Stimulated activated CD4-positive, alpha-beta T cell treated with anti-CD3 and anti-CD28 coated beads, TNF-alpha, amount 100 ng/mL, for 1 hour (primary cell): ENCODE measurements at regions not wholly inside any gene's neighbourhood (a gene's known extent, or its start where the extent isn't known, plus 50 kb on each side); places are given as distances from the start of the nearest gene placed in this dataset.

ENCODE experiments used
- DNase-seq, 3 donors: peaks; one replicate each; pipeline ENCODE4 v3.0.0-alpha.2; 2020; ENCODE audit warnings: low read depth in 3 of 3, low spot score in 1 of 3

DNA sequence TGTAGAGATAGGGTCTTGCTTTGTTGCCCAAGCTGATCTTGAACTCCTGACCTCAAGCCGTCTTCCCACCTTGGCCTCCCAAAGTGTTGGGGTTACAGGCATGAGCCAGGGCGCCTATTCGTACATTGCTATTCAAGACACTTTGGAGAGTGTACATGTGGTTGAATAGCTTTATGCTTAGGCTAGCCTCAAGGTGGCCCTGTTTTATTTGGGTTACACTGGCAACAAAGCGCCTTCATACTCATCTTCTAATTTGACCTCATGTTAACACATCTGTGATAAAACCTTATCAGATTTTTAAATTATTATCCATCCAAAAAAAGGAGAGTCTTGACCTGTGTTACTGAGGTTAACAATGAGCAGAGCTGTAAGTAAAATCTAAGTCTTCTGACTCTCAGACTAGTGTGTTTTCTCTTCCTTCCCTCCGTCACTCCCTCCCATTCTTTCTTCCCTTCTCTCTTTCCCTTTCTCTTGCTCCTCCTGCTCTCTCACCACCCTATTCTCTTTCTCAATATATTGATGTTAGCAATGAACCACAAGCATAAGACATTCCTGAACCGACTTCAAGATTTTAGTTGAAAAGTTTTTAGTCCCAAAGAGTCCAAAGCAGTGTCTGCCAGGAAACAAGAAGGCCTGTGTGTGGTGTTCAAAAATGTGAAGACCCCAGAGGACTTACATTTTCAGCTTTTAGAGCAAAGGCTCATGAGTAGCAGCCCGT is 603.7 kb upstream of the CFAP20DC start:
- no peak for DNase-seq

DNA sequence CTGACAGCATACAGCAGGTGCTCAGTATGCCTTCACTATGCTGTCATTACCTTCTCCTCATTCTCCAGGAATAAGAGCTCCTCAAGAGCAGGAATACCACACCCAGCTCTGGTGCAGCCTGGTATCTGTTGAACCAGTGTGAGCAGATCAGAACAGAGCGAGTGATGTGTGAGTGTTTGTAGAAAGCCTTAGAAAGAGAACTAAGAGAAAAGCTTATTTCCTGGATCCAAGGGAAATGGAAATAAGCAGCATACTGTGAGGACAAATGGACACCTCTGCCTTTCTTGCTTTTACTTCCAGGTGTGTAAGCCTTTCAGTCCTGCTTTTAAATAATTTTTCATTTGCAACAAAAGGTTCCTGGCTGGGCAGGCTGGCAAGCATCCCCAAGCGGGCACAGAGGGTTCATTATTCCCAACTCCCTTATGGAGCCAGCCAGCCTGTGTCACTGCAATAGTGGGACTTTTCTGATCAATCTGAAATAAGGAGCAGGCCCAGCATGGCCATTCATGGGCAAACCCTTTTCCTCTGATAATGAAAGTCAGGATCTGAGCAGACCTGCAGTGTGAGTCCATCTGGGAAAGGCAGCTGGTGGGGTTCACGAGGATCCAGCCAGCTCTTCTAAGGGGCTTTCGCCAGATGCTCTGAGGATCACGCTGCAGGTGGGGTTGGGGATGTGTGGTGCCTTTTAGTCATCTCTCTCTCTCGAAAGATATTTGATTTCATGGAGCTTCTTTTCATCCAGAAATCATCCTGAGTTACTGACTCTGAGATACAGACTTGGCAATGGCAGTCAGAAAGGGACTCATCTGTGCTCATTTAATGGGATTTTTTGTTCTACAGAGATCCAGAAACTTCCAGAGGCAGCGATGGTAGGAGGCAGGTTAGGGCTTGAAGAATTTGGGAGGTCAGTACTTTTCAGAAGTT is 594.9 kb upstream of the CFAP20DC start:
- DNase-seq = no peak

DNA sequence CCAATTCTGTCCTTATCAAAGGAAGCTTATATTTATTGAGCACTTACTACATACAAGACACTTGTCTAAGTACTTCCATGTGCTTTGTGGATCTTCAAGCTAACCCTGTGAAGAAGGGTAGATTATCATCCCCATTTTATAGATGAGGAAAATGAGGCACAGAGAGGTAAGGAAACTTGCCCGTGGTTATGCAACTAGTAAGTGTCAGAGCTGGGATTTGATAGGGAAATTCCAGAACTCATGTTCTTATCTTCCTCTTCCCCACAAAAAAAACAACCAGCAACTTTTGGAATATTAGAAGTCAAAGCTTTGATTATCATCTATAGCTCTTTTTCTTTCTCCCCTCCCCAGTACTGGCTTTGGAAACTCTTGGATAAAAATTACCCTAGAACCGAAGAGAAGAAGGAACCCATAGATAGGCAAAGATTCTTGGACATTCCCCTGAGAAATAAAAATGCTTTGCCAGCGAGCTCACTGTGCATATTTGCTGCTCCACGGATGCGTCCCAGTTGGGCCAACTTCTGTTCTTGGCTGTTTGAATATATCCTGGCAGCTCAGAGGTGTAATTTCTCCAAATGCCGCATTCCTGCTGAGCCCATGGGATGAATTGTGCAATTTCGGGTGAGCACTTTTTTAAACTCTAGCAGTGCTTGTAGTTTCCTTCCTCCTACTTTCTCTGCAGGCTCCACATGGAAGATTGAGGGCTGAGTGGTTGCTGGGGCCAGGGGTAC is 591.5 kb upstream of the CFAP20DC start:
- DNase-seq = no peak

DNA sequence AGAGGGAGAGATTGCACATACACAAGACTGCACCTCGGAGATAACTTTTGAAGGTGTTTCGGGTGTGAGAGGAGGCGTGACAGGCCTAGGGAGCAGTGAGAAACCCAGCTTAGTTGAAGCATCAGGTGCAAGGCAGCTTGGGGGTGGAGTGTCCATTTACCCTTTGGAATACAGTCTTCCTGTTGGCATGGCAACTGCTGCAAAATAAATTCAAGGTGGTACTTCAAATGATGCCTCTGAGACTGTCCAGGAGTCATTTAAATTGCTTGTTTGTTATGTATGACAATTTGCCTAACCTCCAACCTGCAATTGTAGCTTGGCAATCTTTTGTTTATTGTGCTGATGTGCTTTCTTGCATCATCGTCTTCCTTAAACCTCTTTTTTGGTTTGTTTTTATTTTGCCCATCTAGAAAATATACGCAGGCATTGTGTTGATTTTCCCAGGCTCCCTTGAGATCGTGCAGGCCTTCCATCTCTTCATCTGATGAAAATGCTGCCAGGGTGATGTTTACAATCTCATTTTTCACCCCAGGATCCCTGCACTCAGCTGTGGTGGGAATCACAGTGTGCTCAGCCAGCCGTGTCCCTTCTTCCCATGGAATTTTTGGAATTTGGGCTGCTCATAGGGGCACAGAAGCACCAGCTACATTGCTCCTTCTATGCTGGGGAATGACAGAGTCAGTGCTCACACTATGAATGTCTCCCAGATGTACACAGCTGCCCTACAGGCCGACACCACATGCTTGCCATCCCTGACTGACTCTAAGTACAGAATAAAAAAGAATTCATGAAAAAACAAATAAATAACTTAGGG is 583.1 kb upstream of the CFAP20DC start:
- DNase-seq = no peak

DNA sequence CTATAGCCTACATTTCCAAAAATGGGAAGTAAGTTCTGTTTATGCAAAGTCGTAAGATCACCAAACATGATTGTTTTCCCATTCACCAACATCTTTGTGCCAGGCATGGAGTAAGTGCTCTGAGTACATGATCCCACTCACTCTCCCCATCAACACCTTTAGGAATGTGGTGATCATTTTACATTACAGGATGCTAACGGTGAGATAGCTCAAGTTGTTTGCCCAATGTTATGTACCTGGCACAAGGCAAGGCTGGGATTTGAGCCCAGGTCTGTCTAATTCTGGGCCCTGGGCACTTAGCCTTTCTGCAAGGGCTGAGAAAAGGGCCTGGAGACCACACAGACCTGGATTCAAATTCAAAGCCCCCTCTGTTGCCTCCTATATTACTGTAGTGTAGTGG is 581.7 kb upstream of the CFAP20DC start:
- no peak for DNase-seq

DNA sequence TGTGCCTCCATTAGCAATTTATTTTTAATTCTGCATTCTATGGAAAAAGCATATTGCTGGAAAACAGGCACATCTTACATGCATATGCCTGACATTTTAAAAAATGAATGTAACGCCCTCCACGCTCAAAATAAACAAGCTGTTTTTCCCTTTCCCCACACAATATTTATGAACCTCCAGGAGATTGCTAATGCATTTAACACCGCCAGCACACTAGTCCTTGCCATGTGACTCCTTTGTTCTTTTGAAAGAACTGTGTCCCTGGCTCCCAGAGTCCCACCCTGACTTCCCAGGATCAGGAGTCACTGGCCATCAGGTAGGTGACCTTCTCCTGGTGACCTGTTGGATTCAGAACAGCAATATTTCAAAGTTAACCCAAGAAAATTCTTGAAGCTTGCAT is 571.2 kb upstream of the CFAP20DC start:
- DNase-seq = no peak

DNA sequence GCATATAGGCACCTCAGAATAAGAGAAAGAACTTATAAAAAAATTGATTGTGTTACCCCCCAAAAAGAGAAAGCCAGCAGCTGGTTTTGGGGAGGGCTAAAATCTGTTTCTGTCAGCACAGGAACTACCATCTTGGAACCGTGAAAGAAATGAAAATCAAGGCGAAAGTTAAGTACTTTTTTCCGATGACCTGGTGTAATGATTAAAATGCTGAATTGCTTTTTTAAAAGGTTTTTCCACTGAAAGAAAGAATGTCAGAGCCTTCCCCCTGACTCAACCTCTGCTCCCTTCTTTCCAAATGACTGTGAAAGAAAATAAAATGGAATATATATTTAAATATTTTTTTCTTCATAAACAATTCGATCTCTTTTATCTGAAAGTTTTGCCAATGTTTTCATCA is 570.5 kb upstream of the CFAP20DC start:
- no peak for DNase-seq

DNA sequence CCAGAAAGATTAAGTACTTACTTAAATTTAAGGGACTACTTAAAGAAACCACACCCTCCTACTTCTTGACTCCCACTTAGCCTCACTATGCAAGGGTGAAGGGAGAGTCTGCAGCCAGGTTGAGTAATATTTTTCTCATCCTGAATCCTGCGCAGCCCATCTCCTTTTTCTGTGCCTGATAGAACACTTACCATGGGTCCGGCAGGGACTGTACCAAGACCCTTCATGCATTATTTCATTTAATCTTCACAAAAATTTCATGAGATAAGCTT is 562.6 kb upstream of the CFAP20DC start:
- DNase-seq = no peak

DNA sequence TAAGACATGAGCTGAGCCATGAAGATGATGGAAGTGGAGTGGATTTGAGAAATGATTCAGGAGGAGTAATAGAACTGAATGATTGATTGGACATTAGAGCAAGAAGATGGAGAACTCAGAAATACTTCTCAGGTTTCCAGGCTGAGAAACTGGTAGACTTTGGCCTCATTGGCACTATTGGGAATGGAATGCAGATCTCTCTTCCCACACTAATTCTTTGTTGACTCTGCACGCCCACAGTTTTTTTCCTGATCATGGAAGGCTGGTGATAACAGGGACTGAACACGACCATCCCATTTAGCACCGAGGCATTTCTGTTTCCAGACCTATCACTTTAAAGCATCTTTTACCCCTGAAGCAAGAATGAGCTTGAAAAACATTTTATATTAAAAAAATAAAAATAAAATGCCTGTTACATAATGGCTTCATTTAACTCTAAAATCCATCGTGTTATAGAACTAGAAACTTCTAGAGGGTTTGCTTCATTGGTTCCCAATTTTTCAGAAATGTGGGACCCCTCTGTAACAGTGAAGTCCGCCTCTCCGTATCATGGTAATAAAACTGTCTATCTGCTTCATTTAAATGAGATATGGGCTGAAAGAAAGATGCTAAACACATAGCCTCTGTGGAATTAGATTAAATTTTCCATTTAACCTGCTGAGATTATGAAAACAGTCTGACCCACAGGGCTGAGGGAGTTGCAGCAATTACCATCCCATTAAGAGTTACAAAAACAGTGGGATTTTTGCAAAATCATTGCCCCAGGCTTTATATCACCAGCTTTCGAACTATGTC is 562.0 kb upstream of the CFAP20DC start:
- no peak for DNase-seq

DNA sequence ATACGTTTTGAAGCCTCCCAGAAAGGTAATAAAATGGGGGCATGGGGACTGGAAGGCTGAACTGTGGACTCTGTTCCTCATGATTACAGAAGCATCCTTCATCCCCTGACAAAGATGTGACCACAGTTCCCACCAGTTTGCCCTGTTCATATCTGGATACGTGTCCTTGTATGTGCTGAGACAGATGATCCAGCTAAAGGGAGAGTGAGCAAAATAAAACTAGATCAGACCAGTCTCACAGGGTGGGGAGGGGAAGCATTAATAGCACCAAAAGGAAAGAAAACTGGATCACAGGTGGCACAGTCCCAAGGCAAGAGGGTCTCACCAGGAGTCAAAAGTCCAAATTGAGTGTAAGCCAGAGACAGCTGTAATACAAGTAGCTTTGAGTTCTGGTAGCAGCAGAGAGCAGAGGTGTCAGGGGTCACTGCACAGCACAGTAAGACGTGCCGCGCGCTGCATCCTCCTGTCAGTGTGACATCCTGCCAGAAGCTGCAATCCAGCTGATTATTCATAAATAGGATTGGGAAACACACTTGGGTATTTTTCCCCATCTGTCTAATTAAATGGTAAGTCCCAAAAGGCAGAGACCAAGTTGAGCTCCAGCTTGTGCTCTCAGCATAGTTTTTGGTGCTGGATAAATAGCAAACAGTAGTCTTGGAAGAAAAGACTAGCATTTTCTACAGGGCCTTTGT is 560.0 kb upstream of the CFAP20DC start:
- DNase-seq = no peak

DNA sequence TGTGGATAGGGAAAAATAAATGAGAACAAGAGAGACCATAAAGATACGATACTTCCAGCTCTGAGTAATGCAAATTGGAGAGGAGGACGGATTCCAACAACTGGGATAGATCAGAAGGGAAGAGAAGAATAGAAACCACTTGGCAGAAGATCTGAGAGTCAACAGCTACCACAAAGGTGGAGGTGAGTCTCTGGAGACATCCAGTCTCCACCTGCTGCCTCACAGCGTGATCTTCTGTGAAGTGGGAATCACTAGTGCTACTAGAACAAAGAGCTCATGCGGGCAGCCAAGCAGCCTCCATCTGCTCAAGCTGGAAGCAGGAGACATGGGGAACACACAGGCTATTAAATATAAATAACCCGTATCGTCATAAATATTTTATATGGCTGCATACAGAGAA is 558.5 kb upstream of the CFAP20DC start:
- DNase-seq = no peak

DNA sequence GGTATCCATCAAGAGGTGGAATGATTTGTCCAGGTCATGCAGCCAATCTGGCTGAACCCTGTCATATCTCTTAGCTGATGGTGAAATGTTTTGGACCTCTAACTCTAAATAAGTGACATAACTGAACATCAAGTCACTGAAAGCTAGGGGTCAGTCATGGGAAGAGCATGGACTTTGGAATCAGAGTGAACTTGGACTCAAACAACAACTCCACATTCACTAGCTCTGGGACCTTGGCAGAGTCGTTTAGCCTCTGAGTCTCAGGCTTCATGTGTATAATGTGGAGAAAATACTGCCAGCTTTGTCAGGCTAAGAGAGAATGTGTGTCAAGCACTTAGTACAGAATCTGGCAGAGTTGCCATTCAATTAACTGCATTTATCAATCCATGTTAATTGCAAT is 557.8 kb upstream of the CFAP20DC start:
- DNase-seq = no peak

DNA sequence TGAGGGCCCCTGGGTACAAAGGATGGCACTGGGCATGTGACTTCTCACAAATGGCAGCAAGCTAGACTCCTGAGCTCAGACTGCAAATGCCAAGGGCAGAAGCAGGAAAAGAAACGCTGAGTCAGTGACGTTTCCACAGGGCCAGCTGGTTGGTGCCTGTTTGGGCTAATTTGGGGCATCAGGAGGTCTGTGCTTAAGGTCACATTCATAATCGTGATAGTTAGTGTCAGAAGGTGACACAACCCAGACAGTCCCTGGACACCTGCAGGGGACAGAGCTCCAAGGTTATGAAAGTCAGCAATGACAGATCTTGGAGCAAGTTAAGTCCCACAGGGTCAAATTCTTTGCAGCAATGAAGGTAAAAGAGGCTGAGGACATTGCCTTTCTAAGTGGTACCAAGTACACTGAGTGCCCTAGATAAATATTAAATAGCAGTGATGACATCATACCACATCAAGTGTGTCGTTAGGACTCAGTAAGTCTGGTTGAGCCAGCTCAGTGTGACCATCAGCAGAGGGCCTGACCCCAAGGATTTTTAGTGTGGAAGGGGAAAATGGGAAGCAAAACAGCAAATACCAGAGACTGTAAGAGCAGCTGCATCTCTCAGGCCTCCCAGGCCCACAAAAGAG is 556.9 kb upstream of the CFAP20DC start:
- DNase-seq = no peak

DNA sequence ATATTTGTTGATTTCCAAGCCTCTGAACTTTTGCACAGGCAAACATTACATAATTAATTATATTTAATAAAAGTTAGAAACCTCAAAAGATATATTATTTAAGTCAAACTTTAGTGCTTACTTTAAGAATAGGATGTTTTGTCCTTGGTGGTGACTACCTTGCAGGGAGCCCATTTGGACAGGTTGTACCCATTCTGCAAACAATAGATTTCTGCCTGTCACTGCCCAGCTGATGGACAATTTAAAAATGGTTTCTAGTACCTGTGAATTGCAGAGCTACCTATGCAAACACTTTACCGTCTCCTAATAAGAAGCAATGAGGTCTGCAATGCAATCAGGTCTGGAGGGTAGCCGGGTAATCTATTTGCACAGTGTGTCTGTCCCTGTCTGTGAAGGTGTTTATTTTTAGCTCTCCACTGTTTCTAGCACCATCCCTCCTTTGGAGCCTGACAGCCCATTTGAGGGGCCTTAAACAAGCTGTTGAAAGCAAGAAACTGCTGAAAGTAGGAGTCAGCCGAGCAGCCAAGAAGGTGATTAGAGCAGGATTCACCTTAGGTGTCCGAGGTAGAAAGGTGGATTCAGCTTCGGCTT is 556.2 kb upstream of the CFAP20DC start:
- DNase-seq = no peak

DNA sequence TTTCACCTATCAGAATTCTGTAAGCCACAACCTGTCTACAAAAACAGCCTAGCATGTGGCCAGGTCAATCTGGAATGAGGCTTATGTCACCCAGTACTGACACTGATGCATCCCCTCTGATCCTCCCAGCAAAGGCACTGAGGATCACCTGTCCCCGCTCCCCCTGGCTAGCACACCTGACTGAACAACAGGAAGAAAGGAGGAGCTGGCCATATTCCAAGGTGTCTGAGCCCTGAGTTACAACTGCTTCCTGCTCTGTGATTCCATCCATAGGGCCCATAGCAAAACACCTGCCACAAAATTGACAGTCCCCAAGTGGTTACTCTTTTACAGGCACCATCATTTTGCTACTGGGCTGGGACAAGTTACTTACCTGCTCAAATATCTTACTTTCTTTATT is 555.5 kb upstream of the CFAP20DC start:
- DNase-seq = no peak

DNA sequence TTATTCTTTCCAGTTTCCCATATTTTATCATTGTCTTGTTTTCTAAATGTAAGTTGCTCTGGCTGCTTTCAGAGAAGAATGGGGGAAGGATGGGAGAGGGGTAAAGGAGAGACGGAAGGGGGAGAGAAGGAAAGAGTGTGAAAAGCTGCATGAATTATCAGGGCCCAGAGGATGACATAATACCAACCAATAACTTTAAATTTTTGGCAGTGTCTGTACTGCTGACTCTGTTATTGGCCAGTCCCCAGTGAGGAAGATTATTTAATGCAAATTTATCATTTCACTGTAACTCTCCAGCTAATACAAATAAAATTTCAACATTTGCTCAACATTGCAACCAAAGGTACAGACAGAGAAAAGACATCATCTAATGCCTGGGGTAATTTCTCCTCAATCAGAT is 551.7 kb upstream of the CFAP20DC start:
- no peak for DNase-seq

DNA sequence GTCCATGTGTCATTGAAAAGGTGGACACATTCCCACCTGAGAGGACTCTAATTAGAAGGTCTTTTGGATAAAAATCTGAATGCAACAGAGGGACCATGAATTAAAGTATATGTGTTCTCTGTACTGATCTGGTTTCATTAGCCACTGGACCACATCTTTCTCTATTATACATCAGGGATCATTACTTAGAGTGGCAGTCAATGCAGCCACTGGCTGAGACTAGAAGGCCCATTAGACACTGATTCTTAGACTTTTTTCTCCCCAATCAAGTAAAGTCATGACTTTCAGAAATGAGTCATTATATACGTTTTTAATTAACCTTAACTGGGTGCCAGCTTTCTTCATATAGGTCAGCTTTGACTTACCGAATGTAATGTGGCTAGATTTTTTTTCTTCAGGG is 550.8 kb upstream of the CFAP20DC start:
- DNase-seq = no peak

DNA sequence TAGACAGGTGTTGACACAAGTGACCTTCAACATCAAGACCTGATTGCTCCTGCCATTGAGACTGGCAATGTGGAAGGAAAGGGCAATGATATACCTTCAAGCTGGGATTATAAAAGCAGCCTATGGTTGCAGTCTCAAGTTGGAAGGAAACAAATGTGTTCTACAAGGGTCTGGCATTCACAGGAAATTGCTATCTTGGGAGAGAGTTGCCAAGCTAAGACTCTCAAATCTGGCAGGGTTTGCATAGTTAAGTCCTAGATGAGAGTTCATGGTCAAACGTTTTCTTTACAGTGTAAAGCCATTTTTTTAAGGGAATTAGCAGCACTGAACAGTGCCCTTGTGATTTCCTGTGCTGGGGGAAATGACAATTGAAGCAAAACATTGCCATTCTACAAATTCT is 546.9 kb upstream of the CFAP20DC start:
- no peak for DNase-seq

DNA sequence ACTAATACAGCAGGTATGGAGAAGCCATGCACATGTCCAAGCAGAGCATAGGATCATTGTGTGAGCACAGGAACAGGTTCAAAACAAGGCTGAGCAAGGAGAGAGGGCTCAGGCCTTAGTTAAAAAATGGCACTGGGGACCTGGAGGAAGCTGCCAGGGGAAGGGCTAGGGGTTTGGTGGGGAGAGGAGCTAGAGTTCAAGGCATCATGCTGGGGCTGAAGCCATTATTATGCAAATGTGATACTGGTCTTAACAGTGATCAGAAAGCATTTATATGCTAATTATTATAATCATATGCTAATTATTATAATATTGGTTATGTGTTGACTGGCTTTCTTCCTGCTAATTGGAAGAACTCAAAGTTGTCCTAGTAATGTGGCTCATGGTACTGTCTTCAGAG is 546.0 kb upstream of the CFAP20DC start:
- no peak for DNase-seq
